BLaER1 treated with 17β-estradiol and CSF1 and Interleukin-3, amounts not matched to agents 10 nM and 100 nM (cell line): ENCODE measurements at regions not wholly inside any gene's neighbourhood (a gene's known extent, or its start where the extent isn't known, plus 50 kb on each side); places are given as distances from the start of the nearest gene placed in this dataset.

Experiments used
- H3K27ac ChIP-seq, 11 experiments: shearing (Covaris generic); formaldehyde crosslinking; 2 replicates each; pipeline ENCODE4 v1.8.1; 2022
- H3K27me3 ChIP-seq, 11 experiments: shearing (Covaris generic); formaldehyde crosslinking; 2 replicates each; pipeline ENCODE4 v1.8.1; 2022
- H3K36me3 ChIP-seq, 11 experiments: shearing (Covaris generic); formaldehyde crosslinking; 2 replicates each; pipeline ENCODE4 v1.8.1; 2022
- H3K4me1 ChIP-seq, 10 experiments: shearing (Covaris generic); formaldehyde crosslinking; 2 replicates each; pipeline ENCODE4 v1.8.1; 2022
- H3K4me2 ChIP-seq, 11 experiments: shearing (Covaris generic); formaldehyde crosslinking; 2 replicates each; pipeline ENCODE4 v1.8.1; 2022
- H3K4me3 ChIP-seq, 10 experiments: shearing (Covaris generic); formaldehyde crosslinking; 2 replicates each; pipeline ENCODE4 v1.8.1; 2022
- H3K9ac ChIP-seq, 11 experiments: shearing (Covaris generic); formaldehyde crosslinking; 2 replicates each; pipeline ENCODE4 v1.8.1; 2022
- H3K9me3 ChIP-seq, 11 experiments: shearing (Covaris generic); formaldehyde crosslinking; replicated peaks in 1 of 11; 2 replicates each; pipeline ENCODE4 v1.8.1; 2022
- H4K20me1 ChIP-seq, 11 experiments: shearing (Covaris generic); formaldehyde crosslinking; 2 replicates each; pipeline ENCODE4 v1.8.1; 2022
- Cebpa-rat ChIP-seq, 11 experiments: shearing (Covaris generic); IDR thresholded peaks; 2 replicates each; pipeline ENCODE4 v1.8.1; 2022

DNA sequence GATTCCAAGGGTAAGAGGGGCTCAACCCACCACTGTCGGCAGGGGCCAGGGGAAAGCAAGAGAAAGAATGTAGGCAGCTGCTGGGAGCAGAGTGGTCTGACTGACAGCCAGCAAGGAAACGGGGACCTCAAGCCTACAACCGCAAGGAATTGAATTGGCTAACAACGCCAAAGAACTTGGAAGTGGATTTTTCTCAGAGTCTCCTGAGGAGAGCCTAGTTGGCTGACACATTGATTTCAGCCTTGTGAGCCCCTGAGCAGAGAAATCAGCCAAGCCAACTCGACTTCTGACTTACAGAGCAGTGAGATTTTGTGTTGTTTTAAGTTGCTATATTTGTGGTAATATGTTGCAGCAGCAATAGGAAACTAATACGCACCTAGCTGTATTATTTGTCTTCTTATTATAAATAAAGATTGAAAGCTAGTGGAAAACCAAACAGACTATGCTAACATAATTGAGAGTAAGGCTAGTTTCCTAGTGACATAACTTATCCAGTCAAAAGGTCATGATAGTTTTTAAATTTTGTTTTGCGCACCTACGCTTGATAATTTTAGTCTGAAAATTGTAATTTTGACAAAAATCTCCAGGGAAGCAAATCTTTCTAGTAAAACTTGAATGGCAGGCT, 145.8 kb upstream of the HCCS start:
- no peak overlapping the region for H3K4me3 ChIP-seq
- no peak overlapping the region for H3K4me2 ChIP-seq
- TF ChIP-seq Cebpa-rat (IDR thresholded peaks at IDR 0.05) = no peak
- H3K36me3 ChIP-seq = no peaks in the 10 kb centered on the region
- peaks cover 0 to 4% (median 0%) of the 10 kb centered on the region in 11 experiments; a peak in 1 of 22 replicates for H4K20me1 ChIP-seq
- peaks cover 0 to 7% (median 5%) of the 10 kb centered on the region in 11 experiments; a peak in 10 of 22 replicates for H3K9me3 ChIP-seq
- H3K9ac ChIP-seq = no peak overlapping the region
- peaks cover 56 to 76% (median 72%) of the 10 kb centered on the region in 11 experiments for H3K27me3 ChIP-seq
- no peak overlapping the region for H3K27ac ChIP-seq
- H3K4me1 ChIP-seq = no peaks in the 10 kb centered on the region

DNA sequence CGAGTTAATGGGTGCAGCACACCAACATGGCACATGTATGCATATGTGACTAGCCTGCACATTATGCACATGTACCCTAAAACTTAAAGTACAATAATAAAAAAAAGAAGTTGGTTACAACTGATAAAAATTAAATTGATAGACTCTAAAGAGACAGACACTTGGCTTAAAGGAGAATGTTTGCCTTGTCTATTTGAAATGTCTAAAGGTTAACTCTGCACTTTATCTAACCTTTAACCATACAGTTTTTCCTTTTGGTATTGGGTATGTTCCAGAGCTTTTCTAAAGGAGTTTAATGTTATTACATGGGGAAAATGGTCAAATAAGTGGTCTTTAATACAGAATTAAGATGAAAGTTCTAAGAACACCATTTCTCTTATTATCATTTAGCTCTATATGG, 145.1 kb upstream of the HCCS start:
- peaks cover 0 to 7% (median 5%) of the 10 kb centered on the region in 11 experiments; a peak in 10 of 22 replicates for H3K9me3 ChIP-seq
- no peak overlapping the region for H3K4me2 ChIP-seq
- peaks cover 56 to 76% (median 72%) of the 10 kb centered on the region in 11 experiments for H3K27me3 ChIP-seq
- no peak for TF ChIP-seq Cebpa-rat (IDR thresholded peaks at IDR 0.05)
- H3K36me3 ChIP-seq = no peaks in the 10 kb centered on the region
- H3K9ac ChIP-seq = no peak overlapping the region
- no peak overlapping the region for H3K27ac ChIP-seq
- H4K20me1 ChIP-seq = peaks cover 0 to 4% (median 0%) of the 10 kb centered on the region in 11 experiments; a peak in 1 of 22 replicates
- H3K4me3 ChIP-seq = no peak overlapping the region
- no peaks in the 10 kb centered on the region for H3K4me1 ChIP-seq

DNA sequence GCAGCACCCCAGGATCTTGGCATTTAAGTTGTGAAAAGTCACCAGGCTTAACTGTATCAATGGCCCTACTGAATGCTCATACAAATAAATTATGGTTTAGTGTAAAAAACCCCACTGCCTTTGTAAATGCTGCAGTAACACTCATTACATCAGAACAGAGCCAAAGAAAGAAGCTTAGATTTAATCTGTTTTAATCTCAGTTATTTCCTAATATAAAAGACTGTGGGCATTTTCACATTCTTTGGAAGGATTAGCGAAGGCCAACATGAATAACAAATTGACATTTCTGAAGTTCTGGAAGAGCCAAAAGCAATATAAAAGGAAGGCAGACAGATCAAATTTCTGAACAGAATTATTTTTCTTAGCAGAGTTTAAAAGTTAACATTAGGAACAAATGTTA, 140.0 kb upstream of the HCCS start:
- peaks cover 0 to 13% (median 5%) of the 10 kb centered on the region in 11 experiments; a peak in 10 of 22 replicates for H3K9me3 ChIP-seq
- no peaks in the 10 kb centered on the region for H3K4me1 ChIP-seq
- H3K27ac ChIP-seq = no peak overlapping the region
- H3K27me3 ChIP-seq = peaks cover 46 to 58% (median 51%) of the 10 kb centered on the region in 11 experiments
- no peaks in the 10 kb centered on the region for H3K36me3 ChIP-seq
- H3K9ac ChIP-seq = no peak overlapping the region
- TF ChIP-seq Cebpa-rat (IDR thresholded peaks at IDR 0.05) = no peak
- H3K4me2 ChIP-seq = no peak overlapping the region
- no peaks in the 10 kb centered on the region; a peak in 1 of 22 replicates for H4K20me1 ChIP-seq
- H3K4me3 ChIP-seq = no peak overlapping the region

DNA sequence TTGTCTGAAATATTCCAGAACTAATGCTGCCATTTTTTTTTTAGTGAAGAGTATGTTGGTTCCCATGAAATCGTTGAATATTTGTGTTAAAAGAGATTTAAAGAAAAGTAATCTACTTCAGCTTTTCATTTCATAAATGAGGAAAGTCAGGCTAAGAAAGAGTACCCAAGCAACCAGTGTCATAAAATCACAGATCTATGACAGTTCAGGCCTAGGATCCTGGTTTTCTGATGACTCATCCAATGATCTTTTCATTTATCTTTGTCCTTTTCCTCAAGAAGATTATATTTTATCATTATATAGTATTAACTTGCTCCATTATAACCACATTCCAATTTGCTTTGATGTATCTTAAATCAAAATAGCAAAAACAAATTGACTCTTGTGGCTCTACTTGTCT, 139.4 kb upstream of the HCCS start:
- H4K20me1 ChIP-seq = no peaks in the 10 kb centered on the region; a peak in 1 of 22 replicates
- H3K9ac ChIP-seq = no peak overlapping the region
- no peaks in the 10 kb centered on the region for H3K4me1 ChIP-seq
- H3K4me3 ChIP-seq = no peak overlapping the region
- no peak overlapping the region for H3K4me2 ChIP-seq
- no peaks in the 10 kb centered on the region for H3K36me3 ChIP-seq
- peaks cover 0 to 13% (median 6%) of the 10 kb centered on the region in 11 experiments; a peak in 11 of 22 replicates for H3K9me3 ChIP-seq
- no peak for TF ChIP-seq Cebpa-rat (IDR thresholded peaks at IDR 0.05)
- H3K27me3 ChIP-seq = peaks cover 46 to 60% (median 54%) of the 10 kb centered on the region in 11 experiments
- no peak overlapping the region for H3K27ac ChIP-seq

DNA sequence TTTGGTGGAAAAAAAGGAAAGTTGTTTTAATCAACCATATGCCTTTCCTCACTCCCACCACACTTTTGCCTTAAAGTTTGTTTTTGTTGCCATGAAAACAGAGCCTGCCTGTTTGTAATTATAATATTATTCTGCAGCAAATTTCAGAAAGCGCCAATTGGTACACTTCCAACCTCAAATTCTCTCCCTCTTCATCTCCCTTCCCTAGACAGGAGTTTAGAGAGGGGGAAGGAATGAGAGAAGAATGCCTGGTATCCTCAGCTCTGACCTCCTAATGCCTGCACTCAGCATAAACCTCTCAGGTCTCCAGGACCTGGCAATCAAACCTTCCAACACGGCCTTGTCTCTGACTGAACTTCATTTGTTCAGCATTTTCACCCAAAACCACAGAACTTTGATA, 138.4 kb upstream of the HCCS start:
- Histone ChIP-seq H3K4me3 (no peak overlapping the region), H4K20me1 (no peaks in the 10 kb centered on the region; a peak in 1 of 22 replicates), H3K27ac (no peak overlapping the region), H3K4me1 (no peaks in the 10 kb centered on the region), H3K9ac (no peak overlapping the region), H3K4me2 (no peak overlapping the region), H3K9me3 (peaks cover 0 to 13% (median 6%) of the 10 kb centered on the region in 11 experiments; a peak in 11 of 22 replicates), H3K27me3 (peaks cover 46 to 63% (median 57%) of the 10 kb centered on the region in 11 experiments), H3K36me3 (no peaks in the 10 kb centered on the region)
- TF ChIP-seq Cebpa-rat (IDR thresholded peaks at IDR 0.05) = no peak

DNA sequence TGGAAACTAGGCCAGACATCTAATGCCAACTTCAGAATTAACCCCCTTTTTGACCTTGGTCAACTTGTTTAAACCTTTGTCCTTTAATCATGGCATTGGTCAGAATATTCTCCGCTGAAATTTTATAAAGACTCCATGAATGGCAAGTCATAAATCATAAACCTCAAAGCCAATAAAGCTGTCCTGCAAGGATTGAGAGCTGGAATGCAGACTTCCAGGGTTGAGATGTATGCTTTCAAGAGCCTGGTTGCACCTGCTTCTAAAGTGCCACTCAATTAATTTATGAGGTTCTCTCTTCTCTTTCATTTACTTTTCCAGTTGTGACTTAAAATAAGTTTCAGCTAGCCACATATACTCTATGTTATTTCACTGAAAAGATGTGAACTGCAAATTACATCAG, 136.2 kb upstream of the HCCS start:
- peaks cover 0 to 13% (median 0%) of the 10 kb centered on the region in 11 experiments; a peak in 3 of 22 replicates for H3K9me3 ChIP-seq
- no peaks in the 10 kb centered on the region for H3K4me1 ChIP-seq
- H3K27ac ChIP-seq = no peak overlapping the region
- H3K27me3 ChIP-seq = peaks cover 55 to 71% (median 65%) of the 10 kb centered on the region in 11 experiments
- H4K20me1 ChIP-seq = no peaks in the 10 kb centered on the region; a peak in 1 of 22 replicates
- no peak overlapping the region for H3K4me2 ChIP-seq
- H3K36me3 ChIP-seq = no peaks in the 10 kb centered on the region
- H3K4me3 ChIP-seq = no peak overlapping the region
- no peak for TF ChIP-seq Cebpa-rat (IDR thresholded peaks at IDR 0.05)
- H3K9ac ChIP-seq = no peak overlapping the region

DNA sequence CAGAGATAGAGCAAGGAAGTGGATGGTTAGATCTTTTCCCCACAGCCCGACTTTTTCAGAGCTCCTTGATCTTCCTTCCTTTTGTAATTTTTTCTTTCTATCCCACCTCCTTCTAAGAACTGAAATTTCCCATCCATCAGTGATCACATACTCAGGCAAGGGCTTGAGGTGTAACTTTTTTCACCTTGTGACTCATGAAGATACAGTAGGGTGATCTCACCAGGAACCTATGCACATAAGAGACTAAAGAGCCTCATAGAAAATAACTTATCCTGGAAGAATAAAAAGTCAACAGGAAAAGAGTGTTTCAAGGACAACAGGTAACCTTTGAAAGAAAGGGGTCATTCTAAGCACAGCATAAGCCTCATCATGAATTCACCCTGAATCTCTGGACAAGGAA, 131.2 kb upstream of the HCCS start:
- Histone ChIP-seq H3K9ac (no peak overlapping the region), H3K4me1 (no peaks in the 10 kb centered on the region), H3K9me3 (peaks cover 0 to 4% (median 0%) of the 10 kb centered on the region in 11 experiments; a peak in 2 of 22 replicates), H3K27ac (no peak overlapping the region), H4K20me1 (no peaks in the 10 kb centered on the region; a peak in 1 of 22 replicates), H3K36me3 (no peaks in the 10 kb centered on the region), H3K4me2 (no peak overlapping the region), H3K4me3 (no peak overlapping the region), H3K27me3 (peaks cover 62 to 82% (median 79%) of the 10 kb centered on the region in 11 experiments)
- TF ChIP-seq Cebpa-rat (IDR thresholded peaks at IDR 0.05) = no peak

DNA sequence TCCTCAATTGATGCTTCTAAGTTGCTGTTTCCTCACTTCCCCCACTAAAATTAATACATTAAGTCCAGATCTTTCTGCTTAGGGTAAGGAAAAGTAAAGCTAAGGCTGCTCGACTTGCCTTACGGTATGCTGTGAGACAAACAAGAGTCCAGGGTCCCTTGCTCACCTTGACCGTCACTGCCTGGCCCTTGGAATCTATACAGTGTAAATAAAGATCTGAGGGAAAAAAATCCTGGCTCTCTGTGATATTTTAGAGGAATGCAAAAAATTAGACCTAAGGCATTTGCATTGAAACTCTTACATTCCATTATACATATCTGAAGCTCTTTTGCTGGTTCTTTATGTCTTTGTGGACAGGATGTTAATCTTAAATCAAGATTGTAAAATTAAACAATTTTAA, 129.6 kb upstream of the HCCS start:
- Histone ChIP-seq H3K36me3 (no peaks in the 10 kb centered on the region), H3K4me2 (no peak overlapping the region), H3K27me3 (peaks cover 74 to 94% (median 93%) of the 10 kb centered on the region in 11 experiments), H3K9ac (no peak overlapping the region), H3K9me3 (peaks cover 0 to 4% (median 0%) of the 10 kb centered on the region in 11 experiments; a peak in 1 of 22 replicates), H3K27ac (no peak overlapping the region), H3K4me1 (no peaks in the 10 kb centered on the region), H4K20me1 (no peaks in the 10 kb centered on the region; a peak in 1 of 22 replicates), H3K4me3 (no peak overlapping the region)
- TF ChIP-seq Cebpa-rat (IDR thresholded peaks at IDR 0.05) = no peak

DNA sequence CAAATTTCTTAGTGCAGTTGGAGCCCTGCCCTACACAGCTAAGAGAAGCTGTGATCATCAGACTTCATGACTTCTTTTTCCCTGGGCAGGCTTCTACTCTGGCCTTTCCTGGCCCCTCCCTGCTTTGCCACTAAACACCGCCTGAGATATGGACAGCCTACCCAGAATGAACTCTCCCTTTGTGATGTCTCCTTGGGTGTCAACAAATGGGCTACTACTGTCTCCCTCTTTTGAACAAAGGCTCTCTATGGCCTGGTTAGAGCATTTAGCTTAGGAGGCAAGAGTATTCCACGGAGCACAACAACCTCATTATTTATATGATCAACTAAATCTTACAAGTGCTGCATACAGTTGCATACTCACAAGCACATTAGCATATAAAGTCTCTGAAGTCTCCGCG, 127.6 kb upstream of the HCCS start:
- Histone ChIP-seq H3K36me3 (no peaks in the 10 kb centered on the region), H3K9ac (no peak overlapping the region), H3K9me3 (no peaks in the 10 kb centered on the region), H3K4me2 (no peak overlapping the region), H4K20me1 (no peaks in the 10 kb centered on the region; a peak in 1 of 22 replicates), H3K27me3 (peaks cover 79 to 100% (median 100%) of the 10 kb centered on the region in 11 experiments), H3K4me3 (no peak overlapping the region), H3K4me1 (no peaks in the 10 kb centered on the region), H3K27ac (no peak overlapping the region)
- no peak for TF ChIP-seq Cebpa-rat (IDR thresholded peaks at IDR 0.05)

DNA sequence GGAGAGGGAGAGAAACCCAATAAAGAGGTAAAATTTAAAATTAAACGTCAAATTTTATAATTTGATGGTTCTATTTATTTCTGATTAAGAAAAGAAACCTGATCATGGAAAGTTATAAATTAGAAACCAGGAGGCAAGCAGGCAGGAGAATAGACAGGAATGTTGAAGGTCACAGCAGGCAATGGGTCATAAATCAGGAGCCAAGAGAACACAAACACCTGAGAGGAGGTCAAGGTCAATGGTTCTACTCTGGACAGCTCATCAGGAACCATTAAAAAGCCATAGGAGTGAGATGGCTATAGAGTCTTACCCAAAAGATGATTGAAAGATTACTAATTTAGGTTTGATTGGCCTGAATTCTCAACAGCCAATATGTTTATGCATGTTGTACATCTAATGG, 126.9 kb upstream of the HCCS start:
- no peak overlapping the region for H3K4me2 ChIP-seq
- H3K27ac ChIP-seq = no peak overlapping the region
- no peaks in the 10 kb centered on the region; a peak in 1 of 22 replicates for H4K20me1 ChIP-seq
- H3K36me3 ChIP-seq = no peaks in the 10 kb centered on the region
- no peak overlapping the region for H3K9ac ChIP-seq
- no peaks in the 10 kb centered on the region for H3K9me3 ChIP-seq
- TF ChIP-seq Cebpa-rat (IDR thresholded peaks at IDR 0.05) = no peak
- H3K4me1 ChIP-seq = no peaks in the 10 kb centered on the region
- H3K27me3 ChIP-seq = peaks cover 79 to 100% (median 100%) of the 10 kb centered on the region in 11 experiments
- H3K4me3 ChIP-seq = no peak overlapping the region
